ENCODE measurements at regions not wholly inside any gene's neighbourhood (a gene's known extent, or its start where the extent isn't known, plus 50 kb on each side); places are given as distances from the start of the nearest gene placed in this dataset.
"Not testable (repeated sequence)": the region's sequence is repeated elsewhere in the genome, so short reads cannot be mapped to it uniquely, and the experiment has no call there.

DNA sequence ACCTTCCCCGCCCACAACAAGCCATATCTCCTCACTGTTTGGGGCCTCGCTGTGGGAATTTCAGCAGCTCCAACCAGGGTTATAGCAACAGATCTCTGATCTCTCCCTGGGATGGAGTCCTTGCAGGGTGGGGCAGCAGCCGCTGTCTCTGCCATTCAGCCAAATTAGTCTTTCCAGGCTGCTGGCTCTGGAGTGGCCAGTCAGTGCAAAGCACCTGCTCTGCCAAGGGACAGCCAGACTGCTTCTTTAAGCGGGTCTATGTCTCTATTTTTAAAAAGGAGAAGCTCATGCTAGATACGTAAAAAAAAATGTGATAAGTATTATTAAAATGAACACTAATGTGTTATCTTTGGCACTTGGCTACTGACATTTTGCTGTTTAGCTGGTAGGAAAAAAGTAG is 380.2 kb downstream of the CDH10 start:
- DNase-seq (ENCODE audit: low spot score) = no peak

DNA sequence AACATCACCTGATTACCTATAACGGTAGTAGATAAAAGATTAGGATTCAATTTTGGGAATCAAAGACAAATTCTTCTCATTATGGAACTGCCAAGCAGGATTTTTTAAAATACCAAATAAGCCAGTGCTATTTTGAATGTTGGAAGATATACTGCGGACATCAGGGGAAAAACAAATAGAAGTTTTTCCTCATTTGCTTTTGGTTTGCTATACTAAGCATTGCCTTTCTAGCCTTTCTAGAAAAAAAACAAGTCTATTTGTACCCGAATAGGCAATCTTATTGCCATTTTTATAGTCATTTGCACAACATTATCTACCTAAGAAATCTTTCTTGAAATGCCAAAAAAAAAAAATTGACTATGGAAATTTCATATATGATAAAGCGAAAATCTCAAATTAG is 379.5 kb downstream of the CDH10 start:
- no peak for DNase-seq (ENCODE audit: low spot score)

- DNase-seq (ENCODE audit: low spot score) = no peak
Observed at GRCh38 chr5:24268482-24269056, 376.2 kb downstream of the CDH10 start.

- DNase-seq (ENCODE audit: low spot score) = not testable (repeated sequence)
Observed at GRCh38 chr5:24271702-24272118, 373.1 kb downstream of the CDH10 start.

- DNase-seq (ENCODE audit: low spot score) = no peak
Observed at GRCh38 chr5:24272741-24273140, 372.0 kb downstream of the CDH10 start.

DNA sequence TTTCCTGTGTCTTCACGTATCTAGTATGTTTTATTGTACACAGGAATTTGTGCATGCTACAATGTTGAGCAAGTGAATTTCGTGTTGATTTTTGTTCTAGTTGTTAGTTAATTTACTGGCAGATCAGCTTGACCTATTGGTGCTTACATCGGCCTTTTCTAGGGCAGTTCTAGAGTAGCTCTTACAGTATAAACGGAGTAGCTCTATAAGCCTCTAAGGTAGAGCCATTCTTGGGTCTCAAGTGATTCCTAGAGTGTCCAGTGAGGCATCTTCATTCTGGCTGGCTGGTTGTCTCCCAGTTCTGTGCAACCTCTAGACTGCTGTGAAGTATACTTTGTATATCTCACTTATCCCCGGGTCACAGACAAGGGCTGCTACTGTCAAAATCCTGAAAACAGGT is 364.6 kb downstream of the CDH10 start:
- no peak for DNase-seq (ENCODE audit: low spot score)

GRCh38 chr5:24281818-24282217 is 363.0 kb downstream of the CDH10 start:
- no peak for DNase-seq (ENCODE audit: low spot score)

DNA sequence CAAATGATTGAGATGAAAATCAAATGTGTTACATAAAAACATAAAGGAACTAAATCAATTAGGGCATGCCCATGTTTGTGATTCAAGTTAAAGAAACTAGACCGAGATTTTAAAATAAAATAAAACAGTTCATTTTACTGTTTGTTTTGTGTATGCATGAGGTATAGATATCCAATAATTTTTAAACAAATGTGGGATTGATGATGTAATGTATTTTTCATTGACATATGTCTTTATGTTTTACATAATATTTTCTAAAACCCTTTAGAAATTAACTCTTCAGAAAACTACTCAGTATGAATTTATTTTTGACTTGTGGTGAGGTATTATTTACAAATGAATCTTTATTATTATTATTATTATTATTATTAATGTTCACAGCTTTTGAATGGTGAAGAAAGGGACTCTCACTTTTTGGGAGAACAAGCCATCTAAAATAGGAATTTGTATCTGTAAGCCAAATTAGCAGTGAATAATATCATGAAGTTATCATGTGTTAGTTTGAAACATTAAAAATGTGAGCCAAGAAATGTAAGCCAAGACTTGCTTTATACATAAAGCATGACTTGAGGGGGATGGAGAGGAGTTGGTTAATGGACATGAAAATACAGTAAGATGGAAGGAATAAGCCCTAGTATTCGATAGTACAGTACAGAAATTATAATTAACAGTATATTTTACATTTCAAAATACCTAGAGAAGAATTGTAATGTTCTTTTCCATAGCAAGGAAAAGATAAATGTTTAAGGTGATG is 355.0 kb downstream of the CDH10 start:
- DNase-seq (ENCODE audit: low spot score) = no peak

GRCh38 chr5:24290536-24290935 is 354.2 kb downstream of the CDH10 start:
- no peak for DNase-seq (ENCODE audit: low spot score)

DNA sequence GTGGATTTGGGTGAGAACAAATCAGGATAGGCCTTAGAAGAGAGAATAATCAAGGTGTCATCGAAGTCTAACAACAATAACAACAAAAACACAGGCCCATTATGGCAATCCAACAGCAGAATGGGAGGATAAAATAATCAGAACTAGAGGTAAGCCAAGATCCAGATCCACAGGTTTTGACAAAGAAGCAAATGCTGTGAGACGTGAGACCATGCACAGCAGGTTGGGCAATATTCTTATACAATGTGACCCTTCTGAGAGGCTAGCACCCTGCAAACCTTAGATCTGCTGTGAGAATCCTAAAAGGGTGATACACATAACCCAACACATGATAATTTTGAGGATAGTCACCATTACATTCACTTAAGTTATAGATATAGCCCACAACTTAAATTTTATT is 352.9 kb downstream of the CDH10 start:
- DNase-seq (ENCODE audit: low spot score) = no peak

GRCh38 chr5:24294333-24294732 is 350.4 kb downstream of the CDH10 start:
- no peak for DNase-seq (ENCODE audit: low spot score)

DNA sequence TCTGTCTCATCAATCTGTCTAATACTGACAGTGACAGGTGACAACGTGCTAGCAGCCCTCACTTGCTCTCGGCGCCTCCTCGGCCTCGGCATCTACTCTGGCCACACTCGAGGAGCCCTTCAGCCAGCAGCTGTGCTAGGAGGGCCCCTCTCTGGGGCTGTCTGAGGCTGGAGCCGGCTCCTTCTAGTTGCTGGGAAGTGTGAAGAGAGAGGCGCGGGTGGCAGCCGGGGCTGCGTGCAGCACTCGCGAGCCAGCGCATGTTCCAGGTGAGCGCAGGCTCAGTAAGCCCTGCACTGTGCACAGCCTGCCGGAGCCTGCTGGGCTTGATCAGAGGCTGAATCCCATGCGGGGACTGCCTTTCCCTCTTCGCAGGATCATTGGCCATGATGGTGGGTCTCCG is 330.7 kb downstream of the CDH10 start:
- no peak for DNase-seq (ENCODE audit: low spot score)

GRCh38 chr5:24320643-24321042 is 324.1 kb downstream of the CDH10 start:
- no peak for DNase-seq (ENCODE audit: low spot score)

DNA sequence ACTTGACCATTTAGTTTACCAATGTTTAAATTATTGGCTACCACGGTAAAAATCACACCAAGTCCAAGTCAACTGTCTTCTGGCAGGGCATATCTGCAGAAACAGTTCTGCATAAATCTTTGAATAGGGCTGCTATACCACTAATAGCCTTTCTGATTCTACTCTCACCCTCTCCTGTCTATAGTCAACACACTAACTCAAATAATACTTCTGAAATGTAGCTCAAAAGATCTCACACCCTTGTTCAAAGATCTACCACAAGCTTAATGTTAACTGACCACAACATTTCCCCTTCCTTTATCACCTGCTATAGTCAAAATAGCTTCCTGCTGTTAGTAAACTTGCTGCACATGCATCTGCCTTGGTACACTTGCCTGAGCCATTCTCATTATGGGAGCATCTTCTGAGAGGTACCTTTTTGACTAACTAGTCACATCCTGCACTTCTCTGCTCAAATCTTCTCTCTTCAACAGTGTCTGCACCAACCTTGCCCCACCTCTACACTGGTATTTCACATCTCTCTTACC is 319.4 kb downstream of the CDH10 start:
- DNase-seq (ENCODE audit: low spot score) = no peak

DNA sequence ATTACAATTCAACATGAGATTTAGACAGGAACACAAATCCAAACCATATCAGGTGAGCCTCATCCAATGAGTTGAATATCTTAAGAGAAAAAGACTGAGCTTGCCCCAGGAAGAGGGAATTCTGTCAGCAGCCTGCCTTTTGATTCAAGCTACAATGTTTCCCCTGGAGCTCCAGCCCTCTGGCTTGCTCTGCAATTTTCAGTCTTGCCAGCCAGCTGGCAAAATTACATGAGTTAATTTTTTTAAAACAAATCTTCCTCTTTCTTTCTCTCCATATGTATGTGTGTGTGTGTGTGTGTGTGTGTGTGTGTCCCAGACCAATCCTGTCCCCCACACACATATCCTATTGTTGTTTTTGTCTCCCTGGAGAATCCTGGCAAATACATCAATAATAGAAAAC is 313.2 kb downstream of the CDH10 start:
- DNase-seq (ENCODE audit: low spot score) = no peak

GRCh38 chr5:24347158-24347557 is 297.6 kb downstream of the CDH10 start:
- DNase-seq (ENCODE audit: low spot score) = no peak

DNA sequence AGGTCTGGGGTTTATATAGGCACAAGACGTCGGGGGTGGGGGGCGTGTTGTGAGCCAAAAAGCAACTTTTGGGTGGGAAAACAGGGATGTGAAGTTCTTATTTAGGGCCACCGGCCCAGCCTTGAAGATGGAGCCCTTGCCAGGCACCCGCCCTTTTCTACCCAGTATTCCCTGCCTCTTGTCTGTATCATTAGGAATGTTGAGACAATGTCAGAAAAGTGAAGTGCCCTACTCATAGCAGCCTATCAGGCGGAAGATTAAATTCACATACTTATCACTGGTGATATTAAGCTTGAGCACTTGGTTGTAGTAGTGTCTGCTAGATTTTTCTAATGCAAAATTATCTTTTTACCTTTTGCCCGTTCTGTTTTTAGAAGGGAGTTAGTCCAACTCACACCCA is 293.5 kb downstream of the CDH10 start:
- DNase-seq (ENCODE audit: low spot score) = no peak

- DNase-seq (ENCODE audit: low spot score) = no peak
Observed at GRCh38 chr5:24353016-24353415, 291.8 kb downstream of the CDH10 start.

GRCh38 chr5:24353611-24354010 is 291.2 kb downstream of the CDH10 start:
- no peak for DNase-seq (ENCODE audit: low spot score)

DNA sequence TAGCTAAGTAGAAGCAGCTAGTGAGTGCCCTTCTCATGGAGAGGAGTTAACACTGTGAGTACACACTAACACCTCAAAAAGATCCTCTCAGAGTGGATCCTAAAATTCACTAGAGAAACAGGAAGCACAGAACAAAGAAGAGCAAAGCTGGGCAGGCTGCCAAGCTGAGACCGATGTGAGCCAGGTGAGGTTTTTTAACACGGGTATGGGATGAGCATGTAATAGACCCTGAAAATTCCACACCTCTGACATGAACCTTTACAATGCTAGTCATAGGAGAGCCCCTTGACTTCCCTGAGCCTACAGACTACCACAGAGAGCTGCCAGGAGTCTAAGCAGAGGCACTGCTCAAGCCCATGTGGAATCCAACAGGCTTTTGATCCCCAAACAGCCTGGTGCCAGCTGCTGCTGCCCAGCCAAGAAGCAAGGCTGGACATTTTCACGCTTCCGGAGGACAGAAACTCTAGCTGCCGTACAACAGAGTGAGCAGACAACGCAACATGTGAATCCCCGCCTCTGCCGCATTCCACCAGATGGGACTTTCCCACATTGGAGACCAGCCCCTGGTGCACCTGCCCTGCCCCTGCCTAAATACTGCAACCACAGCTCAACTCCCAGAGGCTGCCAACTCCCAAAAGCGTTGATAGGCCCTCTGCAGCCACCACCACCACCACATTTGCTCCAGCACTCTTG is 280.8 kb downstream of the CDH10 start:
- no peak for DNase-seq (ENCODE audit: low spot score)

DNA sequence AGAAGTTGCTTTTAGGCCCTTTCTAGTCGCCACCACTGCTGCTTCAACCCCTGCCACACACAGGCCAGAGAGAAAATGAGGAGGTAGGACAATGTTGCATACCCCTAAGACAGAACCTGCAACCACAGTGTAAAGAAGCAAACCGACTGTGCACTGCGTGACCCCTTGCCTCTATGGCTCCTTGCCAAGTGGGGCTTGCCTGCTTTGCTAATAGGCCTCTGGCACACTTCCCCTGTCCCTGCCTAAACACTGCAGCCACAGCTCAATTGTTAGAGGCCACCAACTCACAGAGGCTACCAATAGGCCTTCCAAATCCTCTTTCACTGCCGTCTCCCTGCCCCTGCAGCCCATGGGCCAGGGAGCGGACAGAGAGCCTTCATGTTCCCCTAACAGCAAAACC is 280.1 kb downstream of the CDH10 start:
- DNase-seq (ENCODE audit: low spot score) = no peak

- DNase-seq (ENCODE audit: low spot score) = no peak
Observed at GRCh38 chr5:24365406-24365805, 279.4 kb downstream of the CDH10 start.

- no peak for DNase-seq (ENCODE audit: low spot score)
Observed at GRCh38 chr5:24367216-24367615, 277.6 kb downstream of the CDH10 start.
